ENCODE measurements at regions not wholly inside any gene's neighbourhood (a gene's known extent, or its start where the extent isn't known, plus 50 kb on each side); places are given as distances from the start of the nearest gene placed in this dataset.

- TF ChIP-seq CTCF (IDR thresholded peaks at IDR 0.05) (no peak), POLR2A (IDR thresholded peaks at IDR 0.05; ENCODE audit: low read depth) (no peak), EP300 (IDR thresholded peaks at IDR 0.05) (no peak)
These were observed 161.4 kb upstream of the KCNG1 start for GRCh38 chr20:51184289-51184688.

Data from esophagus muscularis mucosa (tissue), 4 donors.